ENCODE measurements at regions not wholly inside any gene's neighbourhood (a gene's known extent, or its start where the extent isn't known, plus 50 kb on each side); places are given as distances from the start of the nearest gene placed in this dataset.

- TF ChIP-seq CTCF (IDR thresholded peaks at IDR 0.05; ENCODE audit: extremely low read depth, missing control alignments), result no peak
Measured at GRCh38 chr15:60116456-60117089, 112.5 kb downstream of the FOXB1 start.

GRCh38 chr15:60118146-60118545 lies 114.0 kb downstream of the FOXB1 start:
- no peak for DNase-seq (ENCODE audit: low spot score)
- TF ChIP-seq CTCF (IDR thresholded peaks at IDR 0.05; ENCODE audit: extremely low read depth, missing control alignments), result no peak

More at GRCh38 chr15:60116456-60117089, 112.5 kb downstream of the FOXB1 start:
- DNase-seq (ENCODE audit: low spot score), result no peak

- no peak for DNase-seq (ENCODE audit: low spot score)
- TF ChIP-seq CTCF (IDR thresholded peaks at IDR 0.05; ENCODE audit: extremely low read depth, missing control alignments), result no peak
Measured at GRCh38 chr15:60118626-60119025, 114.5 kb downstream of the FOXB1 start.

- TF ChIP-seq CTCF (IDR thresholded peaks at IDR 0.05; ENCODE audit: extremely low read depth, missing control alignments), result no peak
- no peak for DNase-seq (ENCODE audit: low spot score)
Measured at GRCh38 chr15:60119101-60119500, 115.0 kb downstream of the FOXB1 start.

GRCh38 chr15:60120100-60120499 lies 116.0 kb downstream of the FOXB1 start:
- no peak for TF ChIP-seq CTCF (IDR thresholded peaks at IDR 0.05; ENCODE audit: extremely low read depth, missing control alignments)
- DNase-seq (ENCODE audit: low spot score), result no peak

- DNase-seq (ENCODE audit: low spot score), result no peak
- no peak for TF ChIP-seq CTCF (IDR thresholded peaks at IDR 0.05; ENCODE audit: extremely low read depth, missing control alignments)
Measured at GRCh38 chr15:60121845-60122244, 117.7 kb downstream of the FOXB1 start.

GRCh38 chr15:60122691-60123090 lies 118.6 kb downstream of the FOXB1 start:
- no peak for DNase-seq (ENCODE audit: low spot score)
- TF ChIP-seq CTCF (IDR thresholded peaks at IDR 0.05; ENCODE audit: extremely low read depth, missing control alignments), result no peak

Data from GM20000 (cell line).